ENCODE measurements at regions not wholly inside any gene's neighbourhood (a gene's known extent, or its start where the extent isn't known, plus 50 kb on each side); places are given as distances from the start of the nearest gene placed in this dataset.

GRCh38 chr20:16816192-16816591 is 68.0 kb downstream of the OTOR start:
- Mint-ChIP-seq H3K36me3 (ENCODE audit: insufficient read depth, unreplicated experiment) (no peaks in the 10 kb centered on the region), H3K27ac (ENCODE audit: low read depth, unreplicated experiment) (no peak overlapping the region), H3K27me3 (ENCODE audit: insufficient read depth, unreplicated experiment) (peaks cover 56% of the 10 kb centered on the region), H3K4me3 (ENCODE audit: unreplicated experiment) (no peak overlapping the region), H3K9me3 (ENCODE audit: unreplicated experiment) (no peaks in the 10 kb centered on the region), H3K4me1 (ENCODE audit: insufficient read depth, unreplicated experiment) (no peaks in the 10 kb centered on the region)
- no peak for DNase-seq (ENCODE audit: unreplicated experiment)
- ChIA-PET CTCF (interaction anchor here (0.9 to 7.9 kb wide), 5 partner anchors 9 to 615 kb away, joined by 3 to 62 read pairs (median 4); no protein-coding TSS in a partner anchor), POLR2A (no interaction called here)
- TF ChIP-seq CTCF (IDR thresholded peaks at IDR 0.05; ENCODE audit: unreplicated experiment) = no peak
- intact Hi-C loops (cut with micrococcal nuclease) = no loop called here
- BruUV-seq (replicated peaks) = no TSS peak

- Mint-ChIP-seq H3K27ac (ENCODE audit: low read depth, unreplicated experiment) (no peak overlapping the region), H3K4me1 (ENCODE audit: insufficient read depth, unreplicated experiment) (no peaks in the 10 kb centered on the region), H3K9me3 (ENCODE audit: unreplicated experiment) (no peaks in the 10 kb centered on the region), H3K27me3 (ENCODE audit: insufficient read depth, unreplicated experiment) (peaks cover 72% of the 10 kb centered on the region), H3K4me3 (ENCODE audit: unreplicated experiment) (no peak overlapping the region), H3K36me3 (ENCODE audit: insufficient read depth, unreplicated experiment) (no peaks in the 10 kb centered on the region)
- ChIA-PET POLR2A (no interaction called here), CTCF (interaction anchor here (1.2 to 7.9 kb wide), 3 partner anchors 13 to 612 kb away, joined by 4 to 116 read pairs (median 62); no protein-coding TSS in a partner anchor)
- TF ChIP-seq CTCF (IDR thresholded peaks at IDR 0.05; ENCODE audit: unreplicated experiment) = no peak
- intact Hi-C loops (cut with micrococcal nuclease) = no loop called here
- no TSS peak for BruUV-seq (replicated peaks)
- no peak for DNase-seq (ENCODE audit: unreplicated experiment)
These were observed 71.3 kb downstream of the OTOR start for GRCh38 chr20:16819483-16819882.

- CTCF ChIA-PET = interaction anchor here (0.6 to 7.9 kb wide), 37 partner anchors 7 to 1758 kb away, joined by 3 to 116 read pairs (median 4); no protein-coding TSS in a partner anchor
- H3K9me3 Mint-ChIP-seq (ENCODE audit: unreplicated experiment) = peaks cover 8% of the 10 kb centered on the region
- POLR2A ChIA-PET = interaction anchor here (1.1 kb wide), 1 partner anchor 17 kb away, joined by 3 read pairs; no protein-coding TSS in a partner anchor
- no TSS peak for BruUV-seq (replicated peaks)
- TF ChIP-seq CTCF (IDR thresholded peaks at IDR 0.05; ENCODE audit: unreplicated experiment) = peak; percentile 88
- no peak overlapping the region for H3K4me3 Mint-ChIP-seq (ENCODE audit: unreplicated experiment)
- H3K27me3 Mint-ChIP-seq (ENCODE audit: insufficient read depth, unreplicated experiment) = peaks cover 75% of the 10 kb centered on the region
- H3K36me3 Mint-ChIP-seq (ENCODE audit: insufficient read depth, unreplicated experiment) = no peaks in the 10 kb centered on the region
- intact Hi-C loops (cut with micrococcal nuclease) = loop anchor here (1.0 kb wide), 1 partner anchor 17 kb away; no protein-coding TSS in a partner anchor
- no peak overlapping the region for H3K27ac Mint-ChIP-seq (ENCODE audit: low read depth, unreplicated experiment)
- peak; percentile 57 for DNase-seq (ENCODE audit: unreplicated experiment)
- no peaks in the 10 kb centered on the region for H3K4me1 Mint-ChIP-seq (ENCODE audit: insufficient read depth, unreplicated experiment)
These were observed 73.3 kb downstream of the OTOR start for GRCh38 chr20:16821211-16822089.

GRCh38 chr20:16824664-16825063 is 76.5 kb downstream of the OTOR start:
- ChIA-PET CTCF (interaction anchor here (0.9 kb wide), 1 partner anchor 21 kb away, joined by 3 read pairs; no protein-coding TSS in a partner anchor), POLR2A (no interaction called here)
- Mint-ChIP-seq H3K27me3 (ENCODE audit: insufficient read depth, unreplicated experiment) (peaks cover 53% of the 10 kb centered on the region), H3K9me3 (ENCODE audit: unreplicated experiment) (peaks cover 8% of the 10 kb centered on the region), H3K4me3 (ENCODE audit: unreplicated experiment) (no peak overlapping the region), H3K27ac (ENCODE audit: low read depth, unreplicated experiment) (no peak overlapping the region), H3K4me1 (ENCODE audit: insufficient read depth, unreplicated experiment) (no peaks in the 10 kb centered on the region), H3K36me3 (ENCODE audit: insufficient read depth, unreplicated experiment) (no peaks in the 10 kb centered on the region)
- DNase-seq (ENCODE audit: unreplicated experiment) = no peak
- no TSS peak for BruUV-seq (replicated peaks)
- TF ChIP-seq CTCF (IDR thresholded peaks at IDR 0.05; ENCODE audit: unreplicated experiment) = no peak
- intact Hi-C loops (cut with micrococcal nuclease) = no loop called here
